Sigmoid colon (tissue), 4 donors: ENCODE measurements at regions not wholly inside any gene's neighbourhood (a gene's known extent, or its start where the extent isn't known, plus 50 kb on each side); places are given as distances from the start of the nearest gene placed in this dataset.

Source experiments
- POLR2A ChIP-seq, 2 donors: fragments of 450-650 bp; IDR thresholded peaks; one replicate each; pipeline ENCODE4 v1.6.1; 2016; ENCODE audit warnings: antibody characterized with exemption in 2 of 2, mild to moderate bottlenecking in 2 of 2, moderate library complexity in 2 of 2
- POLR2AphosphoS5 ChIP-seq, 4 donors: sonication (generic); formaldehyde crosslinking; IDR thresholded peaks; one replicate each; pipeline ENCODE4 v1.6.1; 2017; ENCODE audit warnings: antibody characterized with exemption in 4 of 4
- TF ChIP-seq, protein P1 (sequence below), 4 experiments: fragments of 450-650 bp in 3 of 4; fragments of 200-600 bp in 1 of 4; IDR thresholded peaks; one replicate each; pipeline ENCODE4 v1.5.1; 2016 to 2019; ENCODE audit warnings: antibody characterized with exemption in 4 of 4, mild to moderate bottlenecking in 3 of 4, moderate library complexity in 2 of 4

- TF ChIP-seq POLR2AphosphoS5 (IDR thresholded peaks at IDR 0.05) (no peak), POLR2A (IDR thresholded peaks at IDR 0.05) (no peak)
- TF ChIP-seq, protein P1, sequence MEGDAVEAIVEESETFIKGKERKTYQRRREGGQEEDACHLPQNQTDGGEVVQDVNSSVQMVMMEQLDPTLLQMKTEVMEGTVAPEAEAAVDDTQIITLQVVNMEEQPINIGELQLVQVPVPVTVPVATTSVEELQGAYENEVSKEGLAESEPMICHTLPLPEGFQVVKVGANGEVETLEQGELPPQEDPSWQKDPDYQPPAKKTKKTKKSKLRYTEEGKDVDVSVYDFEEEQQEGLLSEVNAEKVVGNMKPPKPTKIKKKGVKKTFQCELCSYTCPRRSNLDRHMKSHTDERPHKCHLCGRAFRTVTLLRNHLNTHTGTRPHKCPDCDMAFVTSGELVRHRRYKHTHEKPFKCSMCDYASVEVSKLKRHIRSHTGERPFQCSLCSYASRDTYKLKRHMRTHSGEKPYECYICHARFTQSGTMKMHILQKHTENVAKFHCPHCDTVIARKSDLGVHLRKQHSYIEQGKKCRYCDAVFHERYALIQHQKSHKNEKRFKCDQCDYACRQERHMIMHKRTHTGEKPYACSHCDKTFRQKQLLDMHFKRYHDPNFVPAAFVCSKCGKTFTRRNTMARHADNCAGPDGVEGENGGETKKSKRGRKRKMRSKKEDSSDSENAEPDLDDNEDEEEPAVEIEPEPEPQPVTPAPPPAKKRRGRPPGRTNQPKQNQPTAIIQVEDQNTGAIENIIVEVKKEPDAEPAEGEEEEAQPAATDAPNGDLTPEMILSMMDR (IDR thresholded peaks at IDR 0.05) = no peak
Measured at GRCh38 chr1:245014247-245015029, 140.3 kb upstream of the KIF26B start.
